ENCODE measurements at regions not wholly inside any gene's neighbourhood (a gene's known extent, or its start where the extent isn't known, plus 50 kb on each side); places are given as distances from the start of the nearest gene placed in this dataset.

- no peaks in the 10 kb centered on the region for H3K4me1 Mint-ChIP-seq (ENCODE audit: low read depth)
- DNase-seq = no peak
- H3K4me3 Mint-ChIP-seq = no peak overlapping the region
- ATAC-seq = no peak
- H3K27me3 Mint-ChIP-seq (ENCODE audit: low read depth) = peaks cover 5% of the 10 kb centered on the region
- no peaks in the 10 kb centered on the region for H3K36me3 Mint-ChIP-seq (ENCODE audit: insufficient read depth)
- H3K9me3 Mint-ChIP-seq = no peaks in the 10 kb centered on the region
Observed at GRCh38 chr2:58899692-58900091, 658.6 kb upstream of the FANCL start.

GRCh38 chr2:58896638-58897037 lies 655.5 kb upstream of the FANCL start:
- Mint-ChIP-seq H3K36me3 (ENCODE audit: insufficient read depth) (no peaks in the 10 kb centered on the region), H3K4me3 (no peak overlapping the region), H3K27me3 (ENCODE audit: low read depth) (peaks cover 5% of the 10 kb centered on the region), H3K4me1 (ENCODE audit: low read depth) (no peaks in the 10 kb centered on the region), H3K9me3 (no peaks in the 10 kb centered on the region)
- no peak for ATAC-seq
- no peak for DNase-seq

GRCh38 chr2:58895857-58896256 lies 654.7 kb upstream of the FANCL start:
- H3K36me3 Mint-ChIP-seq (ENCODE audit: insufficient read depth) = no peaks in the 10 kb centered on the region
- H3K9me3 Mint-ChIP-seq = no peaks in the 10 kb centered on the region
- DNase-seq = no peak
- no peak overlapping the region for H3K4me3 Mint-ChIP-seq
- ATAC-seq = no peak
- no peaks in the 10 kb centered on the region for H3K4me1 Mint-ChIP-seq (ENCODE audit: low read depth)
- peaks cover 5% of the 10 kb centered on the region for H3K27me3 Mint-ChIP-seq (ENCODE audit: low read depth)

- ATAC-seq = no peak
- Mint-ChIP-seq H3K4me3 (no peak overlapping the region), H3K27me3 (ENCODE audit: low read depth) (peaks cover 3% of the 10 kb centered on the region), H3K36me3 (ENCODE audit: insufficient read depth) (no peaks in the 10 kb centered on the region), H3K4me1 (ENCODE audit: low read depth) (no peaks in the 10 kb centered on the region), H3K9me3 (no peaks in the 10 kb centered on the region)
- DNase-seq = no peak
Observed at GRCh38 chr2:58893656-58894351, 652.7 kb upstream of the FANCL start.

GRCh38 chr2:58891828-58892377 lies 650.8 kb upstream of the FANCL start:
- ATAC-seq (no peak), DNase-seq (no peak)
- peaks cover under 1% of the 10 kb centered on the region for H3K27me3 Mint-ChIP-seq (ENCODE audit: low read depth)
- no peaks in the 10 kb centered on the region for H3K36me3 Mint-ChIP-seq (ENCODE audit: insufficient read depth)
- no peaks in the 10 kb centered on the region for H3K9me3 Mint-ChIP-seq
- no peak overlapping the region for H3K4me3 Mint-ChIP-seq
- no peaks in the 10 kb centered on the region for H3K4me1 Mint-ChIP-seq (ENCODE audit: low read depth)

- no peak for DNase-seq
- no peaks in the 10 kb centered on the region for H3K36me3 Mint-ChIP-seq (ENCODE audit: insufficient read depth)
- no peak for ATAC-seq
- H3K9me3 Mint-ChIP-seq = no peaks in the 10 kb centered on the region
- no peak overlapping the region for H3K4me3 Mint-ChIP-seq
- no peaks in the 10 kb centered on the region for H3K27me3 Mint-ChIP-seq (ENCODE audit: low read depth)
- no peaks in the 10 kb centered on the region for H3K4me1 Mint-ChIP-seq (ENCODE audit: low read depth)
Observed at GRCh38 chr2:58890865-58891525, 649.9 kb upstream of the FANCL start.

GRCh38 chr2:58886009-58886408 lies 644.9 kb upstream of the FANCL start:
- Mint-ChIP-seq H3K4me3 (no peak overlapping the region), H3K36me3 (ENCODE audit: insufficient read depth) (no peaks in the 10 kb centered on the region), H3K4me1 (ENCODE audit: low read depth) (no peaks in the 10 kb centered on the region), H3K9me3 (peaks cover 3% of the 10 kb centered on the region), H3K27me3 (ENCODE audit: low read depth) (no peaks in the 10 kb centered on the region)
- no peak for DNase-seq
- no peak for ATAC-seq

GRCh38 chr2:58879834-58880233 lies 638.7 kb upstream of the FANCL start:
- DNase-seq = no peak
- H3K4me1 Mint-ChIP-seq (ENCODE audit: low read depth) = no peaks in the 10 kb centered on the region
- H3K27me3 Mint-ChIP-seq (ENCODE audit: low read depth) = no peaks in the 10 kb centered on the region
- H3K4me3 Mint-ChIP-seq = no peak overlapping the region
- no peaks in the 10 kb centered on the region for H3K36me3 Mint-ChIP-seq (ENCODE audit: insufficient read depth)
- ATAC-seq = no peak
- peaks cover 2% of the 10 kb centered on the region for H3K9me3 Mint-ChIP-seq

- no peak for DNase-seq
- no peak overlapping the region for H3K4me3 Mint-ChIP-seq
- H3K4me1 Mint-ChIP-seq (ENCODE audit: low read depth) = no peaks in the 10 kb centered on the region
- no peaks in the 10 kb centered on the region for H3K36me3 Mint-ChIP-seq (ENCODE audit: insufficient read depth)
- no peak for ATAC-seq
- no peaks in the 10 kb centered on the region for H3K9me3 Mint-ChIP-seq
- H3K27me3 Mint-ChIP-seq (ENCODE audit: low read depth) = no peaks in the 10 kb centered on the region
Observed at GRCh38 chr2:58878778-58879177, 637.7 kb upstream of the FANCL start.

- no peaks in the 10 kb centered on the region for H3K36me3 Mint-ChIP-seq (ENCODE audit: insufficient read depth)
- no peaks in the 10 kb centered on the region for H3K4me1 Mint-ChIP-seq (ENCODE audit: low read depth)
- no peaks in the 10 kb centered on the region for H3K9me3 Mint-ChIP-seq
- ATAC-seq (no peak), DNase-seq (no peak)
- H3K27me3 Mint-ChIP-seq (ENCODE audit: low read depth) = no peaks in the 10 kb centered on the region
- H3K4me3 Mint-ChIP-seq = no peak overlapping the region
Observed at GRCh38 chr2:58876126-58876525, 635.0 kb upstream of the FANCL start.

- no peaks in the 10 kb centered on the region for H3K27me3 Mint-ChIP-seq (ENCODE audit: low read depth)
- H3K4me3 Mint-ChIP-seq = no peak overlapping the region
- DNase-seq = no peak
- no peak for ATAC-seq
- no peaks in the 10 kb centered on the region for H3K9me3 Mint-ChIP-seq
- no peaks in the 10 kb centered on the region for H3K36me3 Mint-ChIP-seq (ENCODE audit: insufficient read depth)
- H3K4me1 Mint-ChIP-seq (ENCODE audit: low read depth) = no peaks in the 10 kb centered on the region
Observed at GRCh38 chr2:58875436-58875835, 634.3 kb upstream of the FANCL start.

GRCh38 chr2:58871469-58872142 lies 630.5 kb upstream of the FANCL start:
- no peak for DNase-seq
- H3K27me3 Mint-ChIP-seq (ENCODE audit: low read depth) = no peaks in the 10 kb centered on the region
- no peak overlapping the region for H3K4me3 Mint-ChIP-seq
- H3K36me3 Mint-ChIP-seq (ENCODE audit: insufficient read depth) = no peaks in the 10 kb centered on the region
- H3K4me1 Mint-ChIP-seq (ENCODE audit: low read depth) = no peaks in the 10 kb centered on the region
- H3K9me3 Mint-ChIP-seq = no peaks in the 10 kb centered on the region
- ATAC-seq = no peak

GRCh38 chr2:58870704-58871103 lies 629.6 kb upstream of the FANCL start:
- no peak overlapping the region for H3K4me3 Mint-ChIP-seq
- no peaks in the 10 kb centered on the region for H3K9me3 Mint-ChIP-seq
- no peak for ATAC-seq

GRCh38 chr2:58866946-58867345 lies 625.8 kb upstream of the FANCL start:
- Mint-ChIP-seq H3K4me3 (no peak overlapping the region), H3K27me3 (ENCODE audit: low read depth) (no peaks in the 10 kb centered on the region), H3K9me3 (no peaks in the 10 kb centered on the region), H3K4me1 (ENCODE audit: low read depth) (no peaks in the 10 kb centered on the region), H3K36me3 (ENCODE audit: insufficient read depth) (no peaks in the 10 kb centered on the region)
- no peak for DNase-seq
- no peak for ATAC-seq

More at GRCh38 chr2:58870704-58871103, 629.6 kb upstream of the FANCL start:
- DNase-seq = no peak
- no peaks in the 10 kb centered on the region for H3K27me3 Mint-ChIP-seq (ENCODE audit: low read depth)
- no peaks in the 10 kb centered on the region for H3K36me3 Mint-ChIP-seq (ENCODE audit: insufficient read depth)
- no peaks in the 10 kb centered on the region for H3K4me1 Mint-ChIP-seq (ENCODE audit: low read depth)

- no peaks in the 10 kb centered on the region for H3K36me3 Mint-ChIP-seq (ENCODE audit: insufficient read depth)
- ATAC-seq (no peak), DNase-seq (no peak)
- no peak overlapping the region for H3K4me3 Mint-ChIP-seq
- H3K4me1 Mint-ChIP-seq (ENCODE audit: low read depth) = no peaks in the 10 kb centered on the region
- H3K9me3 Mint-ChIP-seq = no peaks in the 10 kb centered on the region
- H3K27me3 Mint-ChIP-seq (ENCODE audit: low read depth) = no peaks in the 10 kb centered on the region
Observed at GRCh38 chr2:58866527-58866926, 625.4 kb upstream of the FANCL start.

All from activated T-cell treated with anti-CD3 and anti-CD28 coated beads, Interleukin-2, amount 50 U/mL, for 4 hours (primary cell).